Left ventricle myocardium superior (tissue), 1 donor: ENCODE measurements at regions not wholly inside any gene's neighbourhood (a gene's known extent, or its start where the extent isn't known, plus 50 kb on each side); places are given as distances from the start of the nearest gene placed in this dataset.

ENCODE experiments used
- ATAC-seq: fragments of 200-7000 bp; cut with Tn5 transposase; one replicate; pipeline ENCODE4 v1.9.1; 2020; ENCODE audit warnings: mild to moderate bottlenecking, moderate library complexity
- DNase-seq: peaks from one replicate; pipeline ENCODE4 v3.0.0-alpha.2; 2020
- intact Hi-C: fragments of 100-400 bp; cut with micrococcal nuclease; formaldehyde crosslinking; loops from one replicate; pipeline ENCODE4 v1.11.0; 2022
- donor health status: DM: no; HTN: yes; CAD: no; lungs with severe emphysema.

DNA sequence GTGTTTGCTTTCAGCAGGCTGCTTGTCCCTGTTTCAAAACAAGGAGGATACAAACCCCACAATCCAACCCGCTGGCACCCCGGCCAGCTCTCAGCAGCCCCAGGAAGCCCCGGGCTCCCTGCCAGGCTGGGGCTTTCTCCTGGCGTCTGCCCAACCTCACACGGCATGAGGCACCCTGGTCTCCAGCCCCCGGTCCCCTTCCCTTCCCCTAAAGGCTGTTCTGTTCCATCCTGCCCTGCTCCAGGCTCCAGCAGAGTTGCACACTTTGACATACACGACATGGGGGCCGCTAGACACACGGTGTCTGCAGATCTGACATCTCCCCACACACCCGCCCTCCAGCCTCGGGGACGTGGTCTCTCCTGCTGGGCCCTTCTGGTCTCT is 107.7 kb upstream of the ADRA2C start:
- DNase-seq (no peak), ATAC-seq (no peak)
- intact Hi-C loops = no loop called here

DNA sequence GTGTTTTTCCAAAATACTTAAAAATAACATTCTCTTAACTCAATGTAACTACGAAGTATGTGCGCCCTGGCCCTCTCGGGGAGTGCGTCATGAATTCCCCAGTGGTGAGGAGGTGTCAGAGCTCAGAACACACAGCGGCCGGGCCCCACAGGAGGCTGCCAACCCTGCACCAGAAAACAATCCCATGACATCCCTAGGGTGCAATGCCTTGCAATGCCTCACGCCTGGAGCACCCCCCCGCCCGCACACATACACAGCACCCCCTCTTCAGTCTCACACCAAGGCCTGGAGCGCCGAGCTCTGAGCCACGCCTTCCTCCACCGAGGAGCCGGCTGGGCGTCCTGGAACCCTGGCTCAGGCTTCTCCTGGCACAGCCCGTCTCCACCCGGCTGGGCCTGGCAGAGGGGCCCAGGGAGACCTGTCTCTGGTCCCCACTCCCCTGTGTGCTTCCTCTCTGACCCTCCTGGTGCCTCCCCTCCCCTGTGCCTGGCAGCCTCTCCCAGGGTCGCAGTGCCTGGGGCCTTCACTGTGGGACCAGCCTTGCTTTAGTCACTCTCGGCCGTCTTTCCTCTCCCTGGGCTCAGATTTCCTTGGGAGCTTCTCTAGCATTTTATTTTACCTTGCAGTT is 108.2 kb upstream of the ADRA2C start:
- ATAC-seq = peak; percentile 44
- DNase-seq = peak; percentile 44

DNA sequence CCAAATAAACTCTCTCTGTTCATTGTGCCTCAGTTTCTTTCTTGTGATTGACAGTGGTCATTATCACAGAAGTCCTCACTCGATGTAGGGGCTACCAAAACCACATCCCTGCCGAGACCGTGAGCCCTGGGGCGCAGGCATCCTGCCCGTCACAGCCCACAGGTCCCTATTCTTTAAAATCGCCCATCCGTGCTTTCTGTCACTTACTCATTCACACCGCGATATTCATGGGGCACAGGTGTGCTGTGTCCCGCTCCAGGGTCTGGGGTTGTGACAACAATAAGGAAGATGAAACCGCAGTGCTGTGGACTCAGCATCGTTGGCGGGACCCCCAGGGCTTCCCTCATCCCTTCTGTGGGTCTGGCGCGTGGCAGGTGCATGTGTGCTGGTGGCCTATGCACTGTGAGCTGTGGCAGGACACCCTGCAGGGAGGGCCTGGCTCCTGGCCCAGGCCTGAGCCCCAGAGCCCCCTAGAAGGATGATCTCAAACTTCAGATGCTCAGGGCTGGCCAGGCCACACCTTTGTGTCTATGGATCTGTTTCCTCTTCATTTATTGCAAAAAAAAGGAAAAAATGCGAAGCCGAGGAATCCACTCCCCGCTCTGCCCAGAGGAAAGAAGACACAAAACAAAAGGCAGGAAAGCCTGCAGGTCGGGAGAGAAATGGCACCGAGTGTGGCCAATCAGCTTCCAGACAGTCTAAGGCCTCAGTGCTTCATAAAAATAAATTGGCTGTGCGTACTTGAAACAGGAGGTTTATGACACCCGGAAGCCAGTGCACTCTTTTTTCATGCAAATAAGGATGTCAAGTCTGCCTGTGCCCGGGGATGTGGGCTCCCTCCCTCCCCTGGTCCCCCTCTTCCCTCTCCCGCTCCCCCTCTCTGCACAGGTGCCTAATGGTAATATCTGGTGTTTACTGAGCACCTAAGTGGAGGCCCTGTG is 109.5 kb upstream of the ADRA2C start:
- intact Hi-C loops = no loop called here
- ATAC-seq (no peak), DNase-seq (no peak)

More for the DNA sequence above, 108.2 kb upstream of the ADRA2C start:
- intact Hi-C loops = no loop called here

DNA sequence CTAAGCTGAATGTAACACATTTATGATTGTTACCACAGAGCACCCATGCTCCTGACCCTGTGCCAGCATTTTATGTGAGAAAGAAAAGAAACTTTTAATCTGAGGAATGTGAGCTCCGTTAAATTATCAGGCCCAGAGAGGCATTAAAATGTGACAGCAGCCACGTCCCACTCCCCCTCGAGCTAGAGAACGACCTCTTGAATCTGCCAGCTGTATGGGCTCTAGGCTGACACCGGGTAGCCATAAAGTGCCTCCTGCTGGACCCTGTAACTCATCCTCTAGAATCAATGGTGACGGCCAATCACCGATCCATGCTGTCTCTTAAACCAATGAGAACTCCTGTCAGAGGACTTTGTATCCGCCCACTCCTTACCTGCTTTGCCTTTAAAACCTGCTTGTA is 110.2 kb upstream of the ADRA2C start:
- intact Hi-C loops = no loop called here
- ATAC-seq = no peak
- no peak for DNase-seq

DNA sequence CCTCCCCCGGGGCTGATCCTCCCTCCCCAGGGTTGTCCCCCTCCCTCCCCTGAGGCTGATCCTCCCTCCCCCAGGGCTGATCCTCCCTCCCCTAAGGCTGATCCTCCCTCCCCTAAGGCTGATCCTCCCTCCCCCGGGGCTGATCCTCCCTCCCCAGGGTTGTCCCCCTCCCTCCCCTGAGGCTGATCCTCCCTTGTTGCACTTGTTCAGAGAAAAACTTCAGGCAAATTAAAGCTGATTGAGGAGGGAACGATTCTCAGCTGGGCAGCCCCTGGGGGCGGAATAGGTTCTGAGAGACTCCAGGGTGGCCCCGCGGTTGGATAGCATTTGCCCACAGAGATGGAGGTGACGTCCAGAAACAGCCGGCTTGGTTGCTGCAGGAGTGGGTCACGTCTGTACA is 110.7 kb upstream of the ADRA2C start:
- no peak for DNase-seq
- ATAC-seq = no peak
- intact Hi-C loops = no loop called here

DNA sequence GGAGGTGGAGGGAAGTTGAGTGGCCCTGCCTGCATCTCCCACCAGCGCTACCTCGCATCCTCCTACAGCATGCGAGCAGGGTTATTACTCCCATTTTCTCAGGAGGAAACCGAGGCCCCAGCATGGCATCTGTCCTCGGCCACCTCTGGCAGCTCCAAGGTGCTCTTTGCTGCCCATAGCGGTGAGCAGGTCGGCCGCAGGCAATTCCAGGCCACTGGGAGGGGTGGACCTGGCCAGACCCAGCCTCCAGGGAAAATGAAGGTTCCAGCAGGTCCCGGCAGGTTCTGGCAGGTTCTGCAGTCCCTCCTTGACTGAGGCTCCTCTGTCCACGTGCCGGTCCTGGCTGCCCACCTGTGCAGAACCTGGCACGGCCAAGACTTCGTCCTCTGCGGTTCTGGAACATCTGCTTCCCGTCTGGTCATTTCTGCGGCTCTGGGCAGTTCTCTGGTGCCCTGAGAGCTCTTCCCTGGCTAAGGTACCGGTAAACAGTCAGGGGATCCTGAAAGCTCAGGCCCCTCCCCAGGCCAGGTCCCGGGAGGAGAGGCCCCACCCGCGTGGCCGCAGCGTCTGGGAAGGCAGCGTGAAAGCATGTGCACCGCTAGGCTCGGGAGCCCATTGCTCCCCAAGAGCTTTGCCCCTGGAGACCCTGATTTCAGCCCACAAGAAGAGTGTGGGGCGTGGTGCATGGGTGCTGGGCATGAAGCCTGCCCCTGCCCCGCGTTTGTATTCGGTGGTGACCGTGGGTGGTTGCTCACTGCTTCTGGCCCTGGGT is 112.0 kb upstream of the ADRA2C start:
- intact Hi-C loops = no loop called here
- DNase-seq (no peak), ATAC-seq (no peak)

DNA sequence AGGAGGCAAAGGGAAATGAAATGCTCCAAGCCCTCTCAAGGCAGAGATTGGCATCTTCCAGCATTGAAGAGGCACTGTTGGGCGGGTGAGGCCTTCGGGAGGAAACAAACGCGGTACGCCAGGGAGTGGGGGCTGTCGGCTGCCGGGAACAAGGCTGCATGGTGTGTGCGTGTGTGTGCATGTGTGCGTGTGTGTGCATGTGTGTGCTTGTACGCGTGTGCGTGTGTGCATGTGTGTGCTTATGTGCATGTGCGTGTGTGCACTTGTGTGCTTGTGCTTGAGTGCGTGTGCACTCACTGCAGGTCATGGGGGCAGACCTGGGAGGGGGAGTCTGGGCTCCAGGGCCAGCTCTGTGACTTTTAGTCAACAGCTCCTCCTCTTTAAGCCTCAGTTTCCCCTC is 113.6 kb upstream of the ADRA2C start:
- no peak for DNase-seq
- no peak for ATAC-seq
- intact Hi-C loops = no loop called here

DNA sequence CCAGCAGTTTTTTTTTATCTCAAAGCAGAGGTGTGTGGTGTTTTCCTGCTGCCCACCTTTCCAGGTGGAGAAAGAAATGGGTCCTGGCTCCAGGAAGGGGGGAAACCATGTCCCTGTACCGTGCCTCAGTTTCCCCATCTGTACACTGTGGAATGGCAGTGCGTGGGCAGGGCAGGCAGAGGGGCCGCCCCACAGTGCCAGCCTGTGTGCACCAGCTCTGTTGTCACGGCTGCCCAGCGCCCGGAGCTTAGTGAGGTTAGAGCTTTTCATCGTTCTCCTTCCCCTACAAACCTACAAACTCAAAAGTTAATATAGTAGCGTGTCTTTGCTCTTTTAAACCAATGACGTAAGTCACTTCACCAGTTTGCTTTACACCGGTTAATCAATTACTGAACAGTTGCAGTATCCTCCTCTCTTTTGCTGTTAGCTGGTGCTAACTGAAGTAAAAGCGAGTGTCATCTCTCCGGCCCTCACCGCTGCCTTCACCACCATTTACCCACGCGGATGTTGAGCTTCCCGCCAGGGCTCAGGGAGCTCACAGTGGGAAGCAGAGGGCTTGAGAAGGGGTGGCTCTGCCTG is 114.8 kb upstream of the ADRA2C start:
- intact Hi-C loops = no loop called here
- no peak for ATAC-seq
- DNase-seq = no peak

DNA sequence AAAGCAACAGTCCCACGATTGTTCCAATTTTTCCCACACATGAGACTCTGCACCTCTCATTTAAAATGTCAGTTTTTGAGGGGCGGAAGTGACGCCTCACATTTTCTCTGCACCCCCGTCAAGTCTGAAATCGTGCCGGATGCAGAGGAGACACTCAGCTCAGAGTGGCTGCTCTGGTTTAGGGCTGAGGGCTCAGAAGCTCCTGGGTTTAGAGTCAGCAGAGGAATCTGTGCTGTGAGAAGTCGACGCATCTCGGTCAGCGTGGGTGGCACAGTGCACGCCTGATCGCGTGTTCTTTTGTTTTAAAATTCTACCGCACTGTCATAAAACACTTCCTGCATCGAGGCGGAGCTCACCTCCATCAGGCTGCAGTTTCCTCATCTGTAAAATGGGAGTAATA is 116.7 kb upstream of the ADRA2C start:
- intact Hi-C loops = no loop called here
- ATAC-seq (no peak), DNase-seq (no peak)

DNA sequence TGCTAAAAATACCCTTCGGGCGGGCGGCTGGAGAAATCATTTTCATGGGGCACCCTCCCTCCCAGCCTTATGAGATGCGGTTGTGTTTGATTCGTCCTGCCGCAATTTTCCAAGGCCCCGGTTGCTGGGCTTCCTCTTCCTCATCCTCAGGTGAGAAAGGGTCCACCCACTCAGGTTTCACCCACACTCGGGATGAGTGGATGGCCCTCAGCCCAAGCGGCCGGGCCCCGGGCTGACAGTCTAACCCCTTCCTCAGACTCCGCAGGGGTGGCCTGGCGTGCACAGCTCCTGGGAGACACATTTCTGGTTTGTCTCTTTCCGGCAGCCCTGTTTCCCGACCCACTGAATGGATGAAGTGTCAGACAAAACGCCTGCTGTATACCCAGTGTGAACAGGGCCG is 116.5 kb upstream of the LRPAP1 start:
- ATAC-seq (no peak), DNase-seq (no peak)
- intact Hi-C loops = no loop called here

DNA sequence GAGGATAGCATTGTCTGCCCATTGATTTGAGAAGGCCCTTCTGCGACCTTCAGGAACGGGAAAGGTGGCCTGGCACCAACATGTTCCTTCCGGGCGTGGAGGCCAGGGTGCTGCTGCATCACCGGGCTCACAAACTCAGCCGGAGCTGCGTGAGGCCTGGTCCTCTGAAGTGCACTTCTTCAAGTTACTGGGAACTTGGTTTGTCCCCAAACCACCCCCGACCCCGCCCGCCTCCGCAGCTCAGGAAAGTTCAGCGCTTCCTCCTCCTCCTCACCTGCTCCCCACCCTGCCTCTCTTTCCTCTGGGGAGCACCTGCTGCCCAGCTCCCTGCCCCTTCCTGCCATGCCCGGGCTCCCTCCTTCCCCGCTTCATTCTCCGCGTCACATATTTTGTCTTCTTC is 116.0 kb upstream of the LRPAP1 start:
- no peak for ATAC-seq
- DNase-seq = no peak
- intact Hi-C loops = no loop called here

DNA sequence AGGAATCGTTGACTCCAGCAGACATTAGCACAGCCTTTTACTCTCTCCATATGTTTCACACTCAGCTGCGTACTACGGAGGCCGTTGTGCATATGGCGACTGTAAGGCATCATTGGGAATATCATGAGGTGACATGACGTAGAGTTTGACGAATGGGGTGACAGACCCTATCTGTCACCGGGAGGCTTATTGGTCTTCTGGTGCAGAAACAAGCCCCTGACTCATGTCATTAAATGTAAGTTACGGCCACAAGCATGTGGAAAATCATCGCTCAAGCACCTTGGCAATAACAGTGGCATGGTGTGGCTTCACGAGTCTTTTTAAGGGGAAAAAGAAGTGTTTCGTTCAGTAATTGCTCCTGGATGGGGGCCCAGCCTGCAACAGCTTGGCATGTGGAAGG is 115.2 kb upstream of the LRPAP1 start:
- DNase-seq = no peak
- ATAC-seq = no peak
- intact Hi-C loops = no loop called here

DNA sequence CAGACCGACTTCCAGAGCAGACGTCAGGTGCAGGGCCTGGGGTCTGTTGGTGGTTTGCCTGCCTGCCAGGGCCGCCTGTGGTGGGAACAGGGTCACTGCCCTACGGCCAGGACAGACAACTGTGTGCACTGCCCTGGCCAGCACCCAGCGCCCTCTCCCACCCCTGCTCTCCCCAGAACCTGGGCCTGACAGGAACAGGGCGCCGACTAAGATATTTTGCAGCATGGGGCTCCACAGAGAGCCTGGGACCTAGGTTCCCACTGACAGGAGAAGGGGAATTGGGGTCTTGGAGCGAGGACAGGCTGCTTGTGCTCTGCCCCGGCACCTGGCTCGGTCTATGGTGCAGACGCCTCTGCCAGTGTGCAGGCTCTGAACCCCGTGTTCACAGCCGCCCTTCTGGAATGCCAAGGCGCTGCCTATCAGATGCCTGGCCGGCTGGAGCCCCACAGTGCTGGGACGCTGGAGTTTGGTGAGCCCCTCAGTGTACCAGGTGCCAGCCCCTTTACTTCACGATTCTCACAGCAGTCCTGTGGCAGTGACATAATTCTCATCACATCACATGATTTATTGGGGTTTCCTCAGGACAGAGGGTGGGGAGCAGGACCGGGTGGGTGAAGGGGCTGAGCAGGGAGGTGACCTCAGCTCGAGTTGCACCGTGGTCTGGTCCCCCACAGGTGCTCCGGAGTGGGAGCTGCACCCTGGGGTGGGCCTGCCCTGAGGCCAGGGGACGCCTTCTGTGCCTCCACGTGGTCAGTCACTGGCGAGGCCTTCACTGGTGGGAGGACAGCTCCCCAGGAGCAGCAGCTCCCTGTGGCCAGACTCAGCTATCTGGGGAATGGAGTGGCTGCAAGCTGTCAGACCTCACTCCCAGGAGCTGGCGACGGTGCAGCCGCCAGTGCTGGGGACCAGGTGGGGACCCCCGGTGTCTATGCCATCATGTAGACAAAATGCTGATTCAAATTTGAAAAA is 113.8 kb upstream of the LRPAP1 start:
- no peak for DNase-seq
- ATAC-seq = no peak
- intact Hi-C loops = no loop called here

DNA sequence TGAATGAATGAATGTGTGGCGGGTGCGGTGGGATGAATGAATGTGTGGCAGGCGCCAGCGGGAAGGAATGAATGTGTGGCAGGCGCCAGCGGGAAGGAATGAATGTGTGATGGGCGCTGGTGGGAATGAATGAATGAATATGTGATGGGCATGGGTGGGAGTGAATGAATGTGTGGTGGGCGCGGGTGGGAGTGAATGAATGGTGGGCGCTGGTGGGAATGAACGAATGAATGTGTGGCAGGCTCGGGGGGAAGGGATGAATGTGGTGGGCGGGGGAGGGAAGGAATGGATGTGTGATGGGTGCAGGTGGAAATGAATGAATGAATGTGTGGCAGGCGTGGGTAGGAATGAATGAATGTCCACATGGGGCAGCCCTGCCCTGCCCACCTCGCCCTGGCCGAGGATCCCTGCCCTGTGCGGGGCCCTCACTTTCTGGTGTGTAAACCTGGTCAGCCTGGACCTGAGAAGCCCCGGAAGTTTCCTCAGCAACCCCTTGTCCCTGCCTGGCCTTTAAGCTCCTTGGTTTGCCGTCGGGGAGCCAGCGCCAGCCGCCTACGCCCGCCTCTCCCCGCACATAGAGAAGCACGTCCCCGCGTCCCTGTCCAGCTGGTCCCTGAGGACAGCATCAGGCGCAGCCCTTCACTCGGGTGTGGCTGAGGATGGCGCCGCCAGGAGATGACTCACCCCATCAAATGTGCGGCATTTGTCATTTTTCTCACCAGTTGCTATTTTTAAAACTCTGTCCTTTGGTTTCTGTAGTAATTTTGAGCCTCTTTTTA is 112.8 kb upstream of the LRPAP1 start:
- DNase-seq = peak; percentile 31
- no peak for ATAC-seq
- intact Hi-C loops = no loop called here

DNA sequence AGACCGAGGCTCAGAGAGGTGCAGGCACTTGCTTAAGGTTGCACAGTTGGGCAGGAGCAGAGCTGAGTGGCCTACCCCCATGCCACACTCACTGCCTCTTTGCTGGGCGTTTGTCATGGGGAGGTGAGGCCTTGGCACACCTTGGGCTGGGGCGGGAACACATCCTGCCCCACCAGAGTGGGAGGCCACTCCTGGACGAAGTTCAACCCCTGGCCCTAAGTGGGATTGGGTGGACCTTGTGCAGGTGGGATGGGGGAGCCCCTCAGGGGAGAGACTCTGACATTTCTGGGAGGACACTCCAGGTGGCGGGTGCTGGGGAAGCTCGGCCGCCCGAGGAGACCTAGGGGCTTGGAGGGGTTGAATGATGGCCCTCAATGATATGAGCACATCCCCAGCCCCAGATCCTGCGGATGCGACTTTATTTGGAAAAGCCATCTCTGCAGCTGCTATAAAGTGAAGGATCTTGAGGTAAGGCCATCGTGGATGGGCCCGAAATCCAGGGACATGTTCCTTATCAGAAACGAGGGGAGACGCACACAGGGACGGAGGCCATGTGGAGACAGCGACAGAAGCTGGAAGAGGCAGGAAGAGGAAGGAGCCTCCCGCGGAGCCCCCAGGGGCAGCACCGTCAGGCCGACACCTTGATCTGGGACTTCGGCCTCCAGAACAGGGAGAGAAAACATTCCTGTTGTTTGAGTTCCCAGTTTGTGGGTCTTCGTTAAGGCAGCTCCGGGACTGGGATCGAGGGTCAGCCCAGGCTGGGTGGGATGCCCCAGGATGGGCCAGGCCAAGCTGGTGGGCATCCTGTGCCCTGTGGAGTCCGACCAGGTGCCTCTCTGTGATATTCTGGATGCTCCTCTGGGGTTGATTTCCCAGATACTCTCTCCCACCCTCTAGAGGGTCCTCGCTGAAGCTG is 111.6 kb upstream of the LRPAP1 start:
- intact Hi-C loops = no loop called here
- DNase-seq (no peak), ATAC-seq (no peak)

DNA sequence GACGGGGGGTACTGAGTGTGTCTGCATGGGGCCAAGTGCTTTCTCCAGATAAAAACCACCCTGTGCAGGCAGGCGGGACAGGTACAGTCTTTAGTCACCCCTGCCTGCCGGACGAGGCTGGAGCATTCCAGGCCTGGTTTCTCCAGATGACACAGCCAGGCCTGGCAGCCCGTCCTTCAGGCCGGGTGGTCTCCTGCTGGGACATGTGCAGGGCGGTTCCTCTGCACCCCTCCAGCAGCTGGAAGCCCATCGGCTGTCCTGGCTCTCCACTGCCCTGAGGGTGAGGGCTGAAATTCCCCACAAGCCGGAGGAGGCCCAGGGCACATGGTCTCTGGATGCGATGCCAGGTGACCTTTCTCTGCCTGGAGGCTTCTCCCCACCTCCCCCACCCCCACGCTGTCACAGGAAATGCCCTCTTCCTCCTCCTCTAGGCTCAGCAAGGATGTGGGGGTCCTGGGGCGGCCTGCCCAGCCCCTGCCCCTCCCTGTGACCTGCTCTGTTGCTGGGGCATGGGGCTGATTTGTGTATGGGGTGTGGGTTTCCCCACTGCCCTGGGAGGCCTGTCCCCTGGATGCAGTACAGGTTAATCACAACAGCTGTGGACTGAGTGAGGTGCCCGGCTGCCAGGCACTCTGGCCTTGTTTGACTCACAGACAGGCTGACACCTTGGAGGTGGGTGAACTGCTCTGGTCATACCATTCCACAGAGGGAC is 110.7 kb upstream of the LRPAP1 start:
- ATAC-seq (no peak), DNase-seq (no peak)
- intact Hi-C loops = no loop called here
